ENCODE measurements at regions not wholly inside any gene's neighbourhood (a gene's known extent, or its start where the extent isn't known, plus 50 kb on each side); places are given as distances from the start of the nearest gene placed in this dataset.

DNA sequence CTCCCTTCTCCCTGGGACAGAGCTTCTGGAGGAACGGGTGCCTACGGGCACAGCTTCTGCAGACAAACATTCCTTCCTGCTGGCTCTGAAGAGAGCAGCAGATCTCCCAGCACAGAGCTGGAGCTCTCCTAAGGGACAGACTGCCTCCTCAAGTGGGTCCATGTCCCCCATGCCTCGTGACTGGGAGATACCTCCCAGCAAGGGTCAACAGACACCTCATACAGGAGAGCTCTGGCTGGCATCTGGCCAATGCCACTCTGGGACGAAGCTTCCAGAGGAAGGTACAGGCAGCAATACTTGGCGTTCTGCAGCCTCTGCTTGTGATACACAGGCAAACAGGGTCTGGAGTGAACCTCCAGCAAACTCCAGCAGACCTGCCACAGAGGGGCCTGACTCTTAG is 227.9 kb downstream of the SPATA31D1 start:
- TF ChIP-seq CTCF (IDR thresholded peaks at IDR 0.05) (no peak), POLR2A (IDR thresholded peaks at IDR 0.05) (no peak)
- H3K4me3 ChIP-seq: no peak overlapping the region
- H3K27me3 ChIP-seq: no peaks in the 10 kb centered on the region
- H3K36me3 ChIP-seq: no peaks in the 10 kb centered on the region
- H3K27ac ChIP-seq: no peak overlapping the region
- no peaks in the 10 kb centered on the region for H3K4me1 ChIP-seq
- no peak for DNase-seq
- 80% methylated on average over 5 of the region's 5 CpGs; no CpG with 5 or more reads in 1 of the 2 donors for WGBS, 2 donors
- peaks cover 0 to 5% (median 0%) of the 10 kb centered on the region in 3 donors for H3K9me3 ChIP-seq
- intact Hi-C loops (cut with DNase I): no loop called here

DNA sequence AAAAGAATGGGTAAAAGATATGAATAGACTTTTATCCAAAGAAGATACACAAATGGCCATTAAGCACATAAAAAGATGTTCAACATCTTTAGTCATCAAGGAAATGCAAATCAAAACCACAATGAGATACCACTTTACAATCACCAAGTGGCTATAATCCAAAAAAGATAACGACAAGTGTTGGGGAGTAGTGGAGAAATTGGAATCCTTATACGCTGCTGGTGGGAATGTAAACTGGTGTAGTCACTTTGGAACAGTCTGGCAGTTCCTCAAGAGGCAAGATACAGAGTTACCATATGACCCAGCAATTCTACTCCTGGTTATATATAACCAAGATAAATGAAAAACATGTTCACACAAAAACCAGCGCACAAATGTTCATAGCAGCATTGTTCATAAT is 234.9 kb downstream of the SPATA31D1 start:
- TF ChIP-seq CTCF (IDR thresholded peaks at IDR 0.05) (no peak), POLR2A (IDR thresholded peaks at IDR 0.05) (no peak)
- Histone ChIP-seq H3K36me3 (no peaks in the 10 kb centered on the region), H3K9me3 (no peaks in the 10 kb centered on the region), H3K4me3 (no peak overlapping the region), H3K4me1 (no peaks in the 10 kb centered on the region), H3K27me3 (no peaks in the 10 kb centered on the region), H3K27ac (no peak overlapping the region)
- 66 to 75% methylated on average over 3 of the region's 3 CpGs for WGBS, 2 donors
- intact Hi-C loops (cut with DNase I): no loop called here
- no peak for DNase-seq

GRCh38 chr9:82231411-82231810 is 242.8 kb downstream of the SPATA31D1 start:
- Histone ChIP-seq H3K27ac (no peak overlapping the region), H3K9me3 (peaks cover 0 to 20% (median 19%) of the 10 kb centered on the region in 3 donors), H3K27me3 (no peaks in the 10 kb centered on the region), H3K4me1 (no peaks in the 10 kb centered on the region), H3K36me3 (no peaks in the 10 kb centered on the region), H3K4me3 (no peak overlapping the region)
- DNase-seq: no peak
- intact Hi-C loops (cut with DNase I): no loop called here
- WGBS, 2 donors: 83 to 89% methylated on average over 2 of the region's 2 CpGs
- TF ChIP-seq CTCF (IDR thresholded peaks at IDR 0.05) (no peak), POLR2A (IDR thresholded peaks at IDR 0.05) (no peak)

DNA sequence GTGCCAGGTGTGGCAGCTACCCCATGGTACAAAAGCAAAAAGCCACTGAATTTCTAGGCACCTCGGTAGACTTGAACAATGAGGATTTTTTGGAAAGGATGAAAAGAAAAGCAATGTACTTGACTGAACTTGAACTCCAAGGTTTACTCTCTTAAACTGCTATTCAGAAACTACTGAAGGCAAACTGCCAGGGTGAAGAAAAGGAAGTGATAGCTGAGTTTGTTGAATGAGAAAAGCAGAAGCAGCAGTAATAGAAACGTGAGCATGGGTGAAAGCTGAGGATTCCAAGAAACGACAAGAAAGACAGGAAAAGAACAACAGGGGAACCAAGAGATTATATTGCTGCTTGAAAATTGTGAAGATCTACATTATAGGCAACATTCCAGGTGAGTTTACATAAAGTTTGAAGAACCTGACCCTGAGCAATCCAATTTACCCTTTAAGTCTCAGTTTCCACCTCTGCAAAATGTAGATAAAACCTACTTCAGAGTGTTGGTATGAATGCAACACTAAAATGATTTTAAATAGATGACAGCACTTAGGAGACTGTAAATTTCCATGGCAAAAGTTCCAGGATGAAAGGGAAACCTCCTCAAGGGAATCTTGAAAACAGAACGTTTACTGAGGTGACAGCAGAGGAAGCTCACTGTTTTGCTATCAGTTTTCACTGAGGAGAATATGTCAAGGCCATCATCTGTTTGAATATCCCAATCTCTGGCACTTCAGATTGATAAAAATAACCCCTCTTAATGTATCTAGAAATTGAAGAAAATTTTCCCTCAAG is 245.8 kb downstream of the SPATA31D1 start:
- no peak overlapping the region for H3K27ac ChIP-seq
- no peaks in the 10 kb centered on the region for H3K4me1 ChIP-seq
- 12 to 19% methylated on average over 4 of the region's 4 CpGs for WGBS, 2 donors
- H3K9me3 ChIP-seq: peaks cover 0 to 20% (median 19%) of the 10 kb centered on the region in 3 donors
- no peak for DNase-seq
- no peak overlapping the region for H3K4me3 ChIP-seq
- H3K36me3 ChIP-seq: no peaks in the 10 kb centered on the region
- TF ChIP-seq POLR2A (IDR thresholded peaks at IDR 0.05): no peak
- TF ChIP-seq CTCF (IDR thresholded peaks at IDR 0.05): no peak
- intact Hi-C loops (cut with DNase I): no loop called here
- no peaks in the 10 kb centered on the region for H3K27me3 ChIP-seq

- 33 to 89% methylated on average over 1 to 3 of the region's 5 CpGs for WGBS, 2 donors
- Histone ChIP-seq H3K36me3 (no peaks in the 10 kb centered on the region), H3K27ac (no peak overlapping the region), H3K4me1 (no peaks in the 10 kb centered on the region), H3K4me3 (no peak overlapping the region), H3K9me3 (peaks cover 0 to 6% (median 0%) of the 10 kb centered on the region in 3 donors), H3K27me3 (no peaks in the 10 kb centered on the region)
- DNase-seq: no peak
- no peak for TF ChIP-seq POLR2A (IDR thresholded peaks at IDR 0.05)
- TF ChIP-seq CTCF (IDR thresholded peaks at IDR 0.05): no peak
- intact Hi-C loops (cut with DNase I): no loop called here
These were observed 253.9 kb downstream of the SPATA31D1 start for GRCh38 chr9:82242285-82242963.

Measured in esophagus squamous epithelium (tissue), 5 donors.